CD14-positive monocyte (primary cell): ENCODE measurements at regions not wholly inside any gene's neighbourhood (a gene's known extent, or its start where the extent isn't known, plus 50 kb on each side); places are given as distances from the start of the nearest gene placed in this dataset.

Experiments
- DNase-seq, 3 donors: peaks; one replicate each; pipeline ENCODE4 v3.0.0-alpha.2; 2011 to 2022
- H2AFZ ChIP-seq: 2 replicates; pipeline ENCODE4 v1.6.0; 2012; ENCODE audit warnings: mild to moderate bottlenecking, low read depth, low read length, inconsistent platforms; ENCODE audit not compliant: insufficient read depth, poor library complexity, severe bottlenecking
- H3K27ac ChIP-seq, 2 donors: 1 replicate in 1 of 2; 2 replicates in 1 of 2; pipeline ENCODE4 v1.5.1; 2012 to 2013; ENCODE audit warnings: low read length in 2 of 2, control low read depth in 1 of 2, inconsistent platforms in 1 of 2, low read depth in 1 of 2, mild to moderate bottlenecking in 1 of 2
- H3K27me3 ChIP-seq, 2 donors: one replicate each; pipeline versions ENCODE4 v1.6.0 to v1.6.1; 2011 to 2013; ENCODE audit warnings: low read length in 2 of 2; ENCODE audit not compliant: control insufficient read depth in 2 of 2, insufficient read depth in 2 of 2
- H3K36me3 ChIP-seq, 2 donors: replicated peaks in 1 of 2; 1 replicate in 1 of 2; 2 replicates in 1 of 2; pipeline versions ENCODE4 v1.5.1 to v1.6.1; 2012 to 2013; ENCODE audit warnings: low read length in 2 of 2, control low read depth in 1 of 2, inconsistent platforms in 1 of 2, mild to moderate bottlenecking in 1 of 2; ENCODE audit not compliant: insufficient read depth in 2 of 2, control insufficient read depth in 1 of 2
- H3K4me1 ChIP-seq, 2 donors: 1 replicate in 1 of 2; 2 replicates in 1 of 2; pipeline versions ENCODE4 v1.5.1 to v1.6.1; 2012 to 2013; ENCODE audit warnings: low read length in 2 of 2, control low read depth in 1 of 2, inconsistent platforms in 1 of 2, mild to moderate bottlenecking in 1 of 2, moderate library complexity in 1 of 2; ENCODE audit not compliant: insufficient read depth in 2 of 2, control insufficient read depth in 1 of 2
- H3K4me2 ChIP-seq: replicated peaks from 2 replicates; pipeline ENCODE3; 2012; ENCODE audit warnings: low read length, moderate library complexity, mild to moderate bottlenecking; ENCODE audit not compliant: poor library complexity, severe bottlenecking; ENCODE audit errors: extremely low read depth
- H3K4me3 ChIP-seq, 3 experiments: fragments of 200-600 bp in 1 of 3; sonication (generic) in 1 of 3; replicated peaks in 1 of 3; 1 replicate in 2 of 3; 2 replicates in 1 of 3; pipeline ENCODE4 v1.5.1; 2011 to 2013; ENCODE audit warnings: low read length in 3 of 3, mild to moderate bottlenecking in 3 of 3, control low read depth in 2 of 3, low read depth in 2 of 3, inconsistent platforms in 1 of 3, moderate library complexity in 1 of 3
- H3K79me2 ChIP-seq: 2 replicates; pipeline ENCODE4 v1.6.0; 2012; ENCODE audit warnings: mild to moderate bottlenecking, control low read depth, inconsistent platforms, low read length, moderate library complexity; ENCODE audit not compliant: insufficient read depth
- H3K9ac ChIP-seq: 2 replicates; pipeline ENCODE4 v1.6.0; 2017; ENCODE audit warnings: low read length, mild to moderate bottlenecking; ENCODE audit not compliant: insufficient read depth, poor library complexity, severe bottlenecking
- H3K9me3 ChIP-seq, 2 donors: replicated peaks in 1 of 2; 1 replicate in 1 of 2; 2 replicates in 1 of 2; pipeline versions ENCODE4 v1.5.1 to v1.6.1; 2012 to 2013; ENCODE audit warnings: low read length in 2 of 2, control low read depth in 1 of 2; ENCODE audit not compliant: control insufficient read depth in 1 of 2, insufficient read depth in 1 of 2
- H4K20me1 ChIP-seq: 2 replicates; pipeline ENCODE4 v1.6.0; 2012; ENCODE audit warnings: mild to moderate bottlenecking, low read length, control low read depth, moderate library complexity; ENCODE audit not compliant: insufficient read depth
- H3K27ac Mint-ChIP-seq, 7 donors: one replicate each; pipeline ENCODE4 v1.8.0; 2020; ENCODE audit warnings: mild to moderate bottlenecking in 7 of 7, mixed read lengths in 7 of 7, moderate library complexity in 6 of 7, inconsistent platforms in 2 of 7
- H3K27me3 Mint-ChIP-seq, 3 donors: one replicate each; pipeline ENCODE4 v1.8.0; 2021 to 2022; ENCODE audit warnings: low read depth in 3 of 3, mild to moderate bottlenecking in 3 of 3, mixed read lengths in 3 of 3, moderate library complexity in 3 of 3, inconsistent platforms in 1 of 3
- H3K36me3 Mint-ChIP-seq, 2 donors: one replicate each; pipeline ENCODE4 v1.8.0; 2020; ENCODE audit warnings: mixed read lengths in 2 of 2, inconsistent platforms in 1 of 2, mild to moderate bottlenecking in 1 of 2
- H3K4me1 Mint-ChIP-seq: one replicate; pipeline ENCODE4 v1.8.0; 2020; ENCODE audit warnings: mild to moderate bottlenecking, mixed read lengths
- H3K4me3 Mint-ChIP-seq, 2 donors: one replicate each; pipeline ENCODE4 v1.8.0; 2020; ENCODE audit warnings: mild to moderate bottlenecking in 2 of 2, mixed read lengths in 2 of 2, moderate library complexity in 1 of 2
- H3K9me3 Mint-ChIP-seq, 7 donors: one replicate each; pipeline ENCODE4 v1.8.0; 2020 to 2022; ENCODE audit warnings: mixed read lengths in 7 of 7, mild to moderate bottlenecking in 6 of 7, moderate library complexity in 6 of 7, inconsistent platforms in 2 of 7
- CTCF ChIP-seq: fragments of 200-600 bp; IDR thresholded peaks from one replicate; pipeline ENCODE4 v1.8.0; 2022; ENCODE audit warnings: antibody characterized with exemption, mild to moderate bottlenecking
- WGBS: methylation state at CpG from one replicate; pipeline ENCODE4 v1.1.5; 2013; ENCODE audit warnings: missing lambda C conversion rate; ENCODE audit not compliant: insufficient coverage; 5-methylcytosine and 5-hydroxymethylcytosine counted together
- intact Hi-C, 2 donors: fragments of 100-400 bp; cut with micrococcal nuclease; formaldehyde crosslinking; loops; one replicate each; pipeline versions ENCODE4 v1.15.0 to v1.15.1; 2023

DNA sequence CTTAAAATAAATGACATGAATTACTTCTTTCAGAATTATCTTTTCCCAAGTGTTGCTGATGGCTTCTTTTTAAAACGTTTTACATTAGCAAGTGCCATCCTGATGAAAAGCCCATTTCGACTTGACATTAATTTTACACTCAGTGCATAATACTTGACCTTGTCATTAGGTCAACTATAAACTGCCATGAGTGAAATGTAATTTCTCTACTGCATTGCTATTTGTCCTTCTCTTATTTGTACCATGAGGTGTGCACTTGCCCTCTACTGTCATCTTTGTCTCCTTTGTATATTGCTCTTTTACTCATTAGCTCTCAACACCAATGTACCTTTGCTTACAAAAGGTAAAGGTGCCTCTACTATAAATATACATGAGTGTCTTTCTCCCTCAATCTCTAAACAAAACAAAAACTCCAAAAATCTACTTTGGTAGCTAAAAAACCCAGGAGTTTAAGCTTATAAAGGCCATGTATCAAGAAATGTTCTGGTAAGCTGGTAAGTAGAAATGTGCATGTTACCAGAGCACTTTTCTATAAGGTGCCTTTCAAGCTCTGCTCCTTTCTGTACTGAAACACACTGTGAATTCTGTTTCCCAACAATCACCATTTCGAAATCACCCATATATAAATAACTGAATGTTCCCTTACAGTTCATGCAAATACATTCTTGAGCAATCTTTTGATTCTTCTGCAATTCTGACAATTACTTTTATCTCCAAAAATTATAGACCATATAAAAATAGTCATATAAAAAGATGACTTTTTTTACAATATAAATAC, 351.4 kb downstream of the SLITRK5 start:
- 60% methylated on average over 1 of the region's 3 CpGs for WGBS
- Histone ChIP-seq H3K4me1 (peaks cover 6 to 12% of the 10 kb centered on the region in 2 donors), H3K36me3 (no peaks in the 10 kb centered on the region), H3K4me3 (no peak overlapping the region), H3K27ac (no peak overlapping the region), H3K9ac (no peak overlapping the region), H3K4me2 (peak overlapping the region; percentile 10), H3K9me3 (peaks cover 13 to 26% of the 10 kb centered on the region in 2 donors), H3K27me3 (no peaks in the 10 kb centered on the region), H3K79me2 (no peaks in the 10 kb centered on the region), H2AFZ (no peak overlapping the region), H4K20me1 (no peaks in the 10 kb centered on the region)
- H3K4me1 Mint-ChIP-seq: peaks cover 13% of the 10 kb centered on the region
- peak overlapping the region; percentile 0 to 76 (median 6) for H3K27ac Mint-ChIP-seq
- H3K36me3 Mint-ChIP-seq: peaks cover 5 to 12% of the 10 kb centered on the region in 2 donors
- H3K27me3 Mint-ChIP-seq: no peaks in the 10 kb centered on the region
- peak; percentile 1 to 22 (median 2) for DNase-seq
- intact Hi-C loops: no loop called here
- H3K4me3 Mint-ChIP-seq: peak overlapping the region in 1 of 2 donors; percentile 21
- peaks cover 16 to 35% (median 28%) of the 10 kb centered on the region in 7 donors for H3K9me3 Mint-ChIP-seq
- no peak for TF ChIP-seq CTCF

- no peak for TF ChIP-seq CTCF
- no peak overlapping the region for H3K4me2 ChIP-seq
- H3K79me2 ChIP-seq: no peaks in the 10 kb centered on the region
- peaks cover 6 to 12% of the 10 kb centered on the region in 2 donors for H3K4me1 ChIP-seq
- Mint-ChIP-seq H3K9me3 (peaks cover 2 to 11% (median 4%) of the 10 kb centered on the region in 7 donors), H3K36me3 (peaks cover 2 to 3% of the 10 kb centered on the region in 2 donors), H3K27ac (no peak overlapping the region), H3K4me3 (no peak overlapping the region), H3K4me1 (peaks cover 13% of the 10 kb centered on the region), H3K27me3 (no peaks in the 10 kb centered on the region)
- intact Hi-C loops: no loop called here
- no peak for DNase-seq
- no peaks in the 10 kb centered on the region for H4K20me1 ChIP-seq
- no peaks in the 10 kb centered on the region for H3K9me3 ChIP-seq
- no CpG with 5 or more reads among the region's 1 CpG for WGBS
- no peaks in the 10 kb centered on the region for H3K27me3 ChIP-seq
- H3K4me3 ChIP-seq: no peak overlapping the region
- no peak overlapping the region for H3K9ac ChIP-seq
- H3K27ac ChIP-seq: no peak overlapping the region
- H3K36me3 ChIP-seq: no peaks in the 10 kb centered on the region
- H2AFZ ChIP-seq: no peak overlapping the region
Observed at GRCh38 chr13:88026241-88026640, 355.1 kb downstream of the SLITRK5 start.
